ENCODE measurements at regions not wholly inside any gene's neighbourhood (a gene's known extent, or its start where the extent isn't known, plus 50 kb on each side); places are given as distances from the start of the nearest gene placed in this dataset.

DNA sequence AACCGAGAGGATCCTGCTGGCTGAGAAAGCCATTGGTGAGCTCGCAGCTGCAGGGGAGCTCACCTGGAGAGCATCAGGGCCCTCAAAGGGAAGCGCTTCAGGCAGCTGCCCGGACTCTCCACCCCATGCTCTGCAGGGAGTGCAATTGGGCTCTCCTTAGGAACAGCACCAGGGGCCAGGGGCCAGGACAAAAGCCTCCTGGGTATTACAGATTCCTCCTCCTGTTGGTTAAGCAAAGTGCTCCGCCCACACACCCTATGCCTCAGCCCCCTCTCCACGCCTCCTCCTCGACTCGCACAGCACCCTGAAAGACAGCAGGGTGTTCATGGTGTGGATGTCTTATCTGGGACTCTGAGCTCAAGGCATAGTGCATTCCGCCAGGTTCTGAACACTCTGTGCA is 139.9 kb downstream of the SHANK2 start:
- TF ChIP-seq, protein P1, sequence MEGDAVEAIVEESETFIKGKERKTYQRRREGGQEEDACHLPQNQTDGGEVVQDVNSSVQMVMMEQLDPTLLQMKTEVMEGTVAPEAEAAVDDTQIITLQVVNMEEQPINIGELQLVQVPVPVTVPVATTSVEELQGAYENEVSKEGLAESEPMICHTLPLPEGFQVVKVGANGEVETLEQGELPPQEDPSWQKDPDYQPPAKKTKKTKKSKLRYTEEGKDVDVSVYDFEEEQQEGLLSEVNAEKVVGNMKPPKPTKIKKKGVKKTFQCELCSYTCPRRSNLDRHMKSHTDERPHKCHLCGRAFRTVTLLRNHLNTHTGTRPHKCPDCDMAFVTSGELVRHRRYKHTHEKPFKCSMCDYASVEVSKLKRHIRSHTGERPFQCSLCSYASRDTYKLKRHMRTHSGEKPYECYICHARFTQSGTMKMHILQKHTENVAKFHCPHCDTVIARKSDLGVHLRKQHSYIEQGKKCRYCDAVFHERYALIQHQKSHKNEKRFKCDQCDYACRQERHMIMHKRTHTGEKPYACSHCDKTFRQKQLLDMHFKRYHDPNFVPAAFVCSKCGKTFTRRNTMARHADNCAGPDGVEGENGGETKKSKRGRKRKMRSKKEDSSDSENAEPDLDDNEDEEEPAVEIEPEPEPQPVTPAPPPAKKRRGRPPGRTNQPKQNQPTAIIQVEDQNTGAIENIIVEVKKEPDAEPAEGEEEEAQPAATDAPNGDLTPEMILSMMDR (IDR thresholded peaks at IDR 0.05; ENCODE audit: extremely low read depth in 1 of 2, insufficient read depth in 1 of 2, low read depth in 1 of 2, low read length in 2 of 2), result no peak
- TF ChIP-seq POLR2A (IDR thresholded peaks at IDR 0.05; ENCODE audit: low read depth, low read length), result no peak
- no peak for TF ChIP-seq POLR2AphosphoS5 (IDR thresholded peaks at IDR 0.05; ENCODE audit: insufficient read depth, low read depth, low read length)

Data from endothelial cell of umbilical vein (primary cell).